ENCODE measurements at regions not wholly inside any gene's neighbourhood (a gene's known extent, or its start where the extent isn't known, plus 50 kb on each side); places are given as distances from the start of the nearest gene placed in this dataset.

DNA sequence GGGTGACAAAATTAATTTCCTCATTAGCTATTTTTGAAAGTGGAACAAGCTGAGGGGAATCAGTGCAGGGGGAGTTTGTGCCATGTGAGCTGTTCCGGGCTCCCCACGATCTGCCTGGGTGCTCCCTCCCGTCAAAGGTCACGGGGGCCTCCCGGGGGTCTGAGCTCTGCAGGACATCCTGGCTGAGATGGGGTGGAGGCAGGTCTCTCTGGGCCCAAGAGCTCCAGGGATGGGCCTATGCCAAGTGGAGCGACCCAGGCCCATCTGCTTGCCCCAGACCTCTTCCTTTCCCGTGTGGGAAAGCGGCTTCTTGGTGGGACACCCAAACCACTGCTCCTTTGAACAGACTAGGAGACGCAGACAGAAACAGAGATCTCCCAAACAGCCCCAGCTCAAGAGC, 143.3 kb upstream of the ID2 start:
- Histone ChIP-seq H3K9me3 (replicated peaks in 1 of 11) (no peaks in the 10 kb centered on the region; a peak in 1 of 22 replicates), H3K27ac (peak overlapping the region; percentile 73 to 99 (median 98)), H3K4me1 (peaks cover 98 to 100% (median 100%) of the 10 kb centered on the region in 10 experiments), H3K36me3 (no peaks in the 10 kb centered on the region), H4K20me1 (no peaks in the 10 kb centered on the region), H3K4me2 (peak overlapping the region; percentile 84 to 97 (median 93)), H3K27me3 (no peaks in the 10 kb centered on the region), H3K9ac (peak overlapping the region; percentile 70 to 91 (median 86); a peak in 20 of 22 replicates), H3K4me3 (peak overlapping the region in 1 of 10 experiments; percentile 17; a peak in 2 of 20 replicates)
- no peak for TF ChIP-seq Cebpa-rat (IDR thresholded peaks at IDR 0.05)

DNA sequence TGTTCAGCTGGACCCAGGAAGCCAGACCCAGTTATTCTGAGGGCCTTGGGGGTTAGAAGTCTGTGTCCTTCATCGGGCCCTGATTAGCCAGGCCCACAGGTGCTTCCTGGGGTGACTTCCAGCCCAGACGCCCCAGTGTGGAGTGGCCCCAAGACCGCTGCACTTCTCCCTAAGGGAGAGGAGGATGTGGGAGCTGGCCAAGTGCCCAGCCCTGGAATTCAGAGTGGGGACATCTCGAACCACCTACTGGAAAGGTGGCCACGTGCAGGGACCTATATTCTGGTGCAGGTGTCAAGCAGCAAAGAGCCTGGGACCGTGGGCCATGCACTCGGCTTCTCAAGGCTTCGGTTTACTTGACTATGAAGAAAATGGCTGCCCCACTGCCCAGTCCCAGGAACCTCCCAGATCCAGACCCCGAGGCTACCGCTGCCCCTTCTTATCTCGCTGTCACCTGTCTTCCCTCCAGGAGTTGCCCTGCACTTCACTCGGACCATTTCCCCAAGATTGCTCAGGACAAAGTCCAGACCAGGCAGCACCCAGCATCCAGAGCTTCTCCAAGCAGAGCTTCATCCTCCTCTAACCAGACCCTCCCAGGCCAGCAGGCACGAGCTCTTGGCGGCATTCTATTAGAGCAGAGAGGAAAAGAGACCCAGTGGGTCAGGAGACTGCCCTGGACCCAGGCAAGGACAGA, 142.8 kb upstream of the ID2 start:
- no peaks in the 10 kb centered on the region for H4K20me1 ChIP-seq
- H3K27me3 ChIP-seq: no peaks in the 10 kb centered on the region
- H3K9me3 ChIP-seq (replicated peaks in 1 of 11): no peaks in the 10 kb centered on the region
- TF ChIP-seq Cebpa-rat (IDR thresholded peaks at IDR 0.05): no peak
- H3K27ac ChIP-seq: peak overlapping the region; percentile 73 to 99 (median 98)
- peak overlapping the region; percentile 84 to 97 (median 93) for H3K4me2 ChIP-seq
- H3K4me1 ChIP-seq: peaks cover 96 to 100% (median 100%) of the 10 kb centered on the region in 10 experiments
- H3K36me3 ChIP-seq: no peaks in the 10 kb centered on the region
- H3K4me3 ChIP-seq: peak overlapping the region in 2 of 10 experiments; percentile 2 to 29; a peak in 3 of 20 replicates
- H3K9ac ChIP-seq: peak overlapping the region; percentile 70 to 91 (median 86); a peak in 21 of 22 replicates

DNA sequence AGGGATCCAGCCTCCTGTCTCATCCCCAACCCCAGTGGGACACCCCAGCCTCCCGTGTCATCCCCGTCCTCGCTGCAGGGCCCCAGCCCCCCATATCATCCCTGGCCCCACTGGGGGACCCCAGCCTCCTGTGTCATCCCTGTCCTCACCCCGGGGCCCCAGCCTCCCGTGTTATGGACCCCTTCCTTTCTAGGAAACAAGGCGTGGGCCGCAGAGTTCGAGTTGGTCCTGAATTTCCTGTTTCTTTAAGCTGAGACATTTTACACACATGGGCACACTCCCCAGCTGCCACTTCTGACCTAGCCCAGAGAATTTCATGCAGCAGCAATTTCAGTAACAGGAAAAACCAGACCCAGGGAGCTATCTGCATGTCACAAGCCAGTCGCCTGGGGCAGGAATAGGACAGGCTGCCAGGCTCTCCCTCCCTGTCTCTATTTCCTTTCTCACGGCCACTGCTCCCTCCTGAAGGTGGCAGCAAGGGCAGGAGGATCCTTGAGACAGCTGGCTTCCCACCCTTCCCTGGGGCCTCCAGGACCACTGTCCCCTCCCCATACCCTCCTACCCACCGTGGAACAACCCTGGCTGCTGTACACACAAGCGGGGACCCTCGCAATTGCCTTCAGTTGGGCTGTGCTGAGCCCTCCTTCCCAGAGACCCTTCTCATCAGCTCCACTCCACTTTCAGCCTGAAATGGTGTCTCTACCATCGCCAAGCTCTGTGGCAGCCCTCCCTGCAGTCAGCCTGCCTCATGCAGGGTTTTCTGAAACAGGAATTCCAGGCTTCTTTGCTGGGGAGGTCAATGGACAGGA, 141.9 kb upstream of the ID2 start:
- Histone ChIP-seq H4K20me1 (no peaks in the 10 kb centered on the region), H3K9ac (peak overlapping the region; percentile 70 to 91 (median 86)), H3K36me3 (no peaks in the 10 kb centered on the region), H3K4me2 (peak overlapping the region; percentile 84 to 97 (median 93)), H3K9me3 (replicated peaks in 1 of 11) (no peaks in the 10 kb centered on the region), H3K4me3 (peak overlapping the region in 4 of 10 experiments; percentile 8 to 29 (median 14); a peak in 3 of 20 replicates), H3K27ac (peak overlapping the region; percentile 73 to 99 (median 98)), H3K4me1 (peaks cover 98 to 100% (median 99%) of the 10 kb centered on the region in 10 experiments), H3K27me3 (no peaks in the 10 kb centered on the region)
- peak in 4 of 11 experiments; percentile 30 to 85 (median 44); a peak in 4 of 22 replicates for TF ChIP-seq Cebpa-rat (IDR thresholded peaks at IDR 0.05)

DNA sequence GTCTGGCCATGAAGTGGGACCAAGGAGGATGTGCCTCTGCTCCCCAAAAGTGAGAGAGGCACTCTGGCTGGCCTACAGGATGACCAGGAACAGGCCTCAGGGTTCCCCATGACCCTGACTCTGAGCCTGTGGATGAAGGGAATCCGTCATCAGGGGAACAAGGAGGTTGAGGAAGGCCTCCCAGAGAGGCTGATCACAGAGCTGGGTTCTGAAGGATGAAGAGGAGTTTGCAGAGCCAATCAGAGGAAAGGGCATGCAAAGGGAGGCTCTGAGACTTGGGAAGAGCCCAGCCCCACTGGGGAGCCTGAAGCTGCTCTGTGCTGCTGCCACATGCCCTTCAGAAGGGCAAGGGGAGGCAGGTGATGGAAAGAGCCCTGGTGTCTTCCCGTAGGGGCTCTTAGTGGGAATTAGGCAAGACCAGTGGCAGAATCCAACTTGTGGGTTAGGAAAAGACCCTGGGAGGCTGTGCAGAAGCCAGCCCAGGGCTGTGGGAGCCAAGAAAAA, 141.3 kb upstream of the ID2 start:
- Histone ChIP-seq H3K27ac (peak overlapping the region; percentile 73 to 99 (median 98)), H3K4me2 (peak overlapping the region; percentile 84 to 97 (median 93)), H4K20me1 (no peaks in the 10 kb centered on the region), H3K4me1 (peaks cover 96 to 100% (median 98%) of the 10 kb centered on the region in 10 experiments), H3K9me3 (replicated peaks in 1 of 11) (no peaks in the 10 kb centered on the region), H3K9ac (peak overlapping the region; percentile 70 to 91 (median 86)), H3K4me3 (peak overlapping the region in 3 of 10 experiments; percentile 8 to 16 (median 12); a peak in 3 of 20 replicates), H3K27me3 (no peaks in the 10 kb centered on the region), H3K36me3 (no peaks in the 10 kb centered on the region)
- TF ChIP-seq Cebpa-rat (IDR thresholded peaks at IDR 0.05): no peak

DNA sequence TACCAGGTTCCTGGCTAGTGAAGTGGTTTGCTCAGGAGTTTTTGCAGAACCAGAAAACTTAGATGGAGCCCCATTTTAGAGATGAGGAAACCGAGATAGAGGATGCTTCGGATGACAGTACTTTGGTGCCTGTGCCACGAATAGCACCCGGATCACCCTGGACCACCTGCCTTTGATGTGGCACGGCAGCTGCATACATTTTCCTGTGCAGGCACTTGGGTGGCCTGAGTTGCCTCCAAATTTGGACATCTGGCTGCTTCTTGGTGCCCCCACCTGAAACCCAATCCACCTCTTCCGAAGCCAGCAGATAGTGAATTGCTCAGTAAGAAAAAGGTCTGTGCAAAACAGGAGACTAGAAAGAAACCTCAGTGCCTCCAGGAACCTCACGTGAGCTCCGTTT, 140.6 kb upstream of the ID2 start:
- peaks cover 96 to 100% (median 98%) of the 10 kb centered on the region in 10 experiments for H3K4me1 ChIP-seq
- no peaks in the 10 kb centered on the region for H3K36me3 ChIP-seq
- no peaks in the 10 kb centered on the region for H3K9me3 ChIP-seq (replicated peaks in 1 of 11)
- H3K4me3 ChIP-seq: no peak overlapping the region
- H4K20me1 ChIP-seq: no peaks in the 10 kb centered on the region
- H3K27ac ChIP-seq: peak overlapping the region; percentile 73 to 99 (median 98); a peak in 21 of 22 replicates
- H3K27me3 ChIP-seq: no peaks in the 10 kb centered on the region
- no peak for TF ChIP-seq Cebpa-rat (IDR thresholded peaks at IDR 0.05)
- peak overlapping the region; percentile 84 to 97 (median 93) for H3K4me2 ChIP-seq
- peak overlapping the region in 10 of 11 experiments; percentile 70 to 91 (median 87); a peak in 17 of 22 replicates for H3K9ac ChIP-seq

DNA sequence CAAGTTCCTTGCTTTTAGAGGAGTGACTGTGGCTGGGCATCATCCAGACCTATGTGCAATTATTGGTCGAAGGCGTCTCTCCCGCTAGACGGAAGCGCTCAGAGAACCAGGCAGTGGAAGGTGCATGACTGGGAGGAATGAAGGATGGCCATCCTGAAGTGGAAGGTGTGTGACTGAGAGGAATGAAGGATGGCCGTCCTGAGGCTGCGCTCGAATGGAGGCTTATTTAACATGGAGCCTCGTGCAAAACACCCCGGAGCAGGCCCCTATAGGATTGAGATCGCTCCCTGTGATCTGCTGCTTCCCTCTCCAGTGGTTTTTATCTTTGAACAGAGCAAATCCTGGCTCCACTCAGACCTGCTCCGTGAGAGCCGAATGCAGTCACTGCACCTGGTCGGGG, 140.2 kb upstream of the ID2 start:
- H3K4me2 ChIP-seq: peak overlapping the region; percentile 84 to 97 (median 93)
- H3K9me3 ChIP-seq (replicated peaks in 1 of 11): no peaks in the 10 kb centered on the region
- no peak for TF ChIP-seq Cebpa-rat (IDR thresholded peaks at IDR 0.05)
- H3K4me1 ChIP-seq: peaks cover 96 to 100% (median 98%) of the 10 kb centered on the region in 10 experiments
- no peaks in the 10 kb centered on the region for H4K20me1 ChIP-seq
- no peak overlapping the region for H3K4me3 ChIP-seq
- H3K27ac ChIP-seq: peak overlapping the region in 9 of 11 experiments; percentile 95 to 99 (median 98); a peak in 20 of 22 replicates
- no peaks in the 10 kb centered on the region for H3K36me3 ChIP-seq
- peak overlapping the region in 8 of 11 experiments; percentile 83 to 91 (median 88); a peak in 16 of 22 replicates for H3K9ac ChIP-seq
- no peaks in the 10 kb centered on the region for H3K27me3 ChIP-seq

DNA sequence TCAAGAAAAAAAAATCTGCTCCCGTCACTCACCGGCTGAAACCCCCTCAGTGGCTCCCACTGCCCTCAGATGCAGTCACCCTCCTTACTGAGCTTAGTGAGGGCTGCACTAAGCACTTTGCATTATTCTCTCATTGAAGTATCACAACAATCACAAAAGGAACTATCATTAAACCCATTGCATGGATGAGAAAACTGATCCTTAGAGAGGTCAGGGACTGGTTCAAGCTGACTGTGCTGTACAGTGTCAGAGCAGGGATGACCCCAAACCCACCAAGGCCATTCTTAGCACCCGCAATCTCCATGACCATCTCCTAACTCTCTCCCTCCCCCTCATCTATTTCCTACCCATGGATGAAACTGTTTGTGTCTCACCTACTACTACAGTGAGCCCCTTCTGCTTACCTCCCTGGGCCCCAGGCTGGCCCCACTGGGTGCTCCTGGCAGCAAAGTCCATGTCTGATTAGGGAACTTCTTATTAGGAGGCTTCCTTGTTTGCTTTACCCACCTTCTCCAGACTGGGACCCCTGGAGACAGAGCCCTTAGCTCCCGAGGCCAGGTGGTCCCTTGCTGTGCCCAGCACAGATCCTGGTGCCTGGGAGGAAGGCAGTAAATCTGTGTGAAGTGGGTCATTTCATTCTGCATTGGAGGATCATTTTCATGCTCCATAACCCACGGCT, 139.3 kb upstream of the ID2 start:
- peaks cover 96 to 100% (median 98%) of the 10 kb centered on the region in 10 experiments for H3K4me1 ChIP-seq
- no peaks in the 10 kb centered on the region for H3K9me3 ChIP-seq (replicated peaks in 1 of 11)
- H3K4me3 ChIP-seq: peak overlapping the region in 6 of 10 experiments; percentile 10 to 39 (median 25); a peak in 8 of 20 replicates
- H4K20me1 ChIP-seq: no peaks in the 10 kb centered on the region
- peak overlapping the region; percentile 83 to 91 (median 88) for H3K9ac ChIP-seq
- no peaks in the 10 kb centered on the region for H3K36me3 ChIP-seq
- no peaks in the 10 kb centered on the region for H3K27me3 ChIP-seq
- peak overlapping the region; percentile 84 to 97 (median 93) for H3K4me2 ChIP-seq
- H3K27ac ChIP-seq: peak overlapping the region; percentile 93 to 99 (median 98)
- TF ChIP-seq Cebpa-rat (IDR thresholded peaks at IDR 0.05): no peak

DNA sequence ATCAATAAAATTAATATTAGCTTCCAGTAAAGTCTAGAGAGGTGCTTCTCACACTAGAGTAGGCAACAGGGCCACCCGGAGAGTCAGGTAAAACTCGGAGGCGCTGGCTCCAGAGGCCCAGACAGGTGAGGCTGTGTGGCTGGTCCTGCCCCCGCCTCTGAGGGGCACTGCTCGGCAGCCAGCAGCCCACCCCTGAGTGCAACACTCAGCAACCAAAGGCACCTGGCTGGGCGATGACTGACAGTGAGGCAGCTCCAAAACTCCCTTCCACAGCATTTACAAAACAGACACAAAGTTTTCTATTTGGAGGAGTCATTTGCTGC, 138.8 kb upstream of the ID2 start:
- TF ChIP-seq Cebpa-rat (IDR thresholded peaks at IDR 0.05): no peak
- Histone ChIP-seq H3K9ac (peak overlapping the region; percentile 83 to 91 (median 88)), H3K9me3 (replicated peaks in 1 of 11) (no peaks in the 10 kb centered on the region), H3K4me1 (peaks cover 96 to 100% (median 98%) of the 10 kb centered on the region in 10 experiments), H3K4me2 (peak overlapping the region; percentile 84 to 97 (median 93)), H3K4me3 (peak overlapping the region in 8 of 10 experiments; percentile 10 to 39 (median 18); a peak in 11 of 20 replicates), H4K20me1 (no peaks in the 10 kb centered on the region), H3K36me3 (no peaks in the 10 kb centered on the region), H3K27ac (peak overlapping the region; percentile 93 to 99 (median 98)), H3K27me3 (no peaks in the 10 kb centered on the region)

Measured in BLaER1 treated with 17β-estradiol and CSF1 and Interleukin-3, amounts not matched to agents 10 nM and 100 nM (cell line).